Mesodermal cell (in vitro differentiated cells): ENCODE measurements at regions not wholly inside any gene's neighbourhood (a gene's known extent, or its start where the extent isn't known, plus 50 kb on each side); places are given as distances from the start of the nearest gene placed in this dataset.

Experiments used
- H3K27ac ChIP-seq: 2 replicates; pipeline ENCODE4 v1.7.0; 2013; ENCODE audit warnings: mild to moderate bottlenecking, low read depth, low read length, moderate library complexity; ENCODE audit not compliant: severe bottlenecking
- H3K36me3 ChIP-seq: 2 replicates; pipeline ENCODE4 v1.7.1; 2013; ENCODE audit warnings: mild to moderate bottlenecking, low read length, moderate library complexity; ENCODE audit not compliant: control insufficient read depth, insufficient read depth
- H3K4me1 ChIP-seq: one replicate; pipeline ENCODE4 v1.7.1; 2013; ENCODE audit warnings: mild to moderate bottlenecking, low read length; ENCODE audit not compliant: insufficient read depth, control insufficient read depth, poor library complexity, severe bottlenecking
- H3K4me3 ChIP-seq: 2 replicates; pipeline ENCODE4 v1.7.0; 2013; ENCODE audit warnings: low read length, control low read depth, mild to moderate bottlenecking; ENCODE audit not compliant: insufficient read depth, poor library complexity, severe bottlenecking; ENCODE audit errors: extremely low read depth
- H3K9me3 ChIP-seq: 2 replicates; pipeline ENCODE4 v1.7.1; 2013; ENCODE audit warnings: mild to moderate bottlenecking, low read length, moderate library complexity; ENCODE audit not compliant: control insufficient read depth
- WGBS, 2 experiments: methylation state at CpG; one replicate each; pipeline ENCODE4 v1.1.5; 2013; ENCODE audit warnings: missing lambda C conversion rate in 2 of 2; ENCODE audit not compliant: insufficient coverage in 2 of 2; 5-methylcytosine and 5-hydroxymethylcytosine counted together

DNA sequence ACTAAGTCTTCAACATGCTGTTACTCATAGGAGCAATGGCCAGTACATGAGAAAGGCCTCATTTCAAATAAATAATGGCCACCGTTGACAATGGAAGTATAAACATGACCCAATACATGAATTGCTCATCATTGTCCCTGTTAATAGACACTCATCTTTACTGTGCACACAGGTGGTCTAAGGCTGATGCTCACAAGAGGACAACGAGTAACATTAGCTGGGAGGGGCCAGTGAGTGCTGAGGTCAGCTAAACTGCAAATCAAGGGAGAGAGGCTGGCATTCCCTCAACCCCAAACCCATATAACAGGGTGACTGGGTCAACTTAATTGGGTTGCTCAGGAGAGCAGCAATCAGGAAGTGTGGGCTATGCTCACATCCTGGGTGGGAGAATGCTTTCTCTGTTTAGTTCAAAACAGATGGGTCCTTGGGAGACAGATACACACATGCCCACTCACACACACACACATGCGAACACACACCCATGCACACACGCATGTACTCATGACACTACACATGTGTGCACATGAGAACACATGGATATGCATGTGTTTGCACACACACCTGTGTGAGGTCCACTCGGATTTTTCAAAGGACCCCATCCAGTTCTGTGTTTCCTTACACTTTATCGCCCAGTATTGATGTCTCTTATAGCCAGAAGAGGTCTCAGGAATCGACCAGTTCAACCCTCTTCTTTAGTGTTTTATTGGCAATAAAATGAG lies 172.0 kb downstream of the INHBB start:
- Histone ChIP-seq H3K36me3 (no peaks in the 10 kb centered on the region), H3K4me1 (no peaks in the 10 kb centered on the region), H3K9me3 (no peaks in the 10 kb centered on the region), H3K4me3 (no peak overlapping the region), H3K27ac (no peak overlapping the region)
- WGBS, 2 experiments: 86 to 90% methylated on average over 4 of the region's 7 CpGs

DNA sequence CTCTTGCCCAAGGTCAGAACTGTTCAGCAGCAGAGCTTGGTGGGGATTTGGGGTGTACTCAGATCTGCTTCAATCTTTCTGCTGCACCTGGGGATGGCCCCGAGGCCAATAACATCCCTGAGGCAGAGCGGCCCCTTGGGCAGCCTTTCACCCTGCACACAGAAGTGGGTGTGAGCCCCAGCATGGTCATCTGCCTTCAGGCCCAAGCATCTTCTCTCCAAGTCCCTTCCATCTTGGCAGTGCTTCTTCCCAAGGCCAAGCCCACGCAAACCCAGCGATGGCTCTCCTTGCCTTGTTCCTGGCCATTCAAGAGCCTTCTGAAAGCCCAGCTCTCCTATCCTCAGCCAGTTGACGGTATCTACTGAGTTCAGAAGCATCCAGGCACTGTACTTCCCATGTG lies 172.9 kb downstream of the INHBB start:
- H3K4me3 ChIP-seq: no peak overlapping the region
- no peaks in the 10 kb centered on the region for H3K4me1 ChIP-seq
- no peaks in the 10 kb centered on the region for H3K36me3 ChIP-seq
- H3K27ac ChIP-seq: no peak overlapping the region
- 89% methylated on average over 5 of the region's 5 CpGs for WGBS, 2 experiments
- no peaks in the 10 kb centered on the region for H3K9me3 ChIP-seq

GRCh38 chr2:120519469-120519868 lies 173.5 kb downstream of the INHBB start:
- no peaks in the 10 kb centered on the region for H3K9me3 ChIP-seq
- no peak overlapping the region for H3K27ac ChIP-seq
- no peaks in the 10 kb centered on the region for H3K4me1 ChIP-seq
- no peaks in the 10 kb centered on the region for H3K36me3 ChIP-seq
- H3K4me3 ChIP-seq: no peak overlapping the region
- 77 to 94% methylated on average over 5 to 6 of the region's 6 CpGs for WGBS, 2 experiments

GRCh38 chr2:120520454-120520853 lies 174.5 kb downstream of the INHBB start:
- Histone ChIP-seq H3K9me3 (no peaks in the 10 kb centered on the region), H3K36me3 (no peaks in the 10 kb centered on the region), H3K4me1 (no peaks in the 10 kb centered on the region), H3K27ac (no peak overlapping the region), H3K4me3 (no peak overlapping the region)
- 100% methylated on average over 1 to 4 of the region's 5 CpGs for WGBS, 2 experiments

- Histone ChIP-seq H3K4me1 (no peaks in the 10 kb centered on the region), H3K27ac (no peak overlapping the region), H3K9me3 (no peaks in the 10 kb centered on the region), H3K4me3 (no peak overlapping the region), H3K36me3 (no peaks in the 10 kb centered on the region)
- WGBS, 2 experiments: 51 to 62% methylated on average over 11 to 13 of the region's 13 CpGs
Observed at GRCh38 chr2:120520929-120521912, 175.3 kb downstream of the INHBB start.

- no peak overlapping the region for H3K4me3 ChIP-seq
- H3K36me3 ChIP-seq: no peaks in the 10 kb centered on the region
- 83 to 85% methylated on average over 31 to 33 of the region's 33 CpGs for WGBS, 2 experiments
- H3K9me3 ChIP-seq: no peaks in the 10 kb centered on the region
- no peak overlapping the region for H3K27ac ChIP-seq
- H3K4me1 ChIP-seq: no peaks in the 10 kb centered on the region
Observed at GRCh38 chr2:120522151-120522751, 176.3 kb downstream of the INHBB start.

- H3K9me3 ChIP-seq: no peaks in the 10 kb centered on the region
- no peaks in the 10 kb centered on the region for H3K36me3 ChIP-seq
- no peak overlapping the region for H3K4me3 ChIP-seq
- H3K27ac ChIP-seq: no peak overlapping the region
- WGBS, 2 experiments: 91 to 92% methylated on average over 5 of the region's 5 CpGs
- no peaks in the 10 kb centered on the region for H3K4me1 ChIP-seq
Observed at GRCh38 chr2:120523766-120524165, 177.8 kb downstream of the INHBB start.

DNA sequence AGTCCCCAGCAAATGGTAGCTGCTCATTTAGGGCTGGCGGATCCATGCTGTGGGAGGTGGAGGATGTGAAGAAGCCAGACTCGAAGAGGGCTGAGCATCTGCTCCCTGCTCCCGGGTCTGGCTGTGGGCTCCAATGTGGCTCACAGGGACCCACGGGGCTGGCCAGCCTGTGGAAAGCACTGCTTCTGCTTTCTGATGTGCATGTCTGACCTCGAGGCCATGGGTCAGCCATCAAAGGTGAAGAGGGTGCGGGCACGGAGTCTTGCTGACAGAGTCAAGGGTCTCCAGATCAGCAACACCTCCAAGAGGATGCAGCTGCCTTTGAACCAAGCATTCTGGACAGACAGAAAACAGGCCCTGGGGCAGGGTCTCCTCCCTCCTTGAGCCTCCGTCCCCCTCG lies 178.2 kb downstream of the INHBB start:
- Histone ChIP-seq H3K36me3 (no peaks in the 10 kb centered on the region), H3K27ac (no peak overlapping the region), H3K4me3 (no peak overlapping the region), H3K9me3 (no peaks in the 10 kb centered on the region), H3K4me1 (no peaks in the 10 kb centered on the region)
- WGBS, 2 experiments: 84 to 96% methylated on average over 7 to 9 of the region's 9 CpGs

DNA sequence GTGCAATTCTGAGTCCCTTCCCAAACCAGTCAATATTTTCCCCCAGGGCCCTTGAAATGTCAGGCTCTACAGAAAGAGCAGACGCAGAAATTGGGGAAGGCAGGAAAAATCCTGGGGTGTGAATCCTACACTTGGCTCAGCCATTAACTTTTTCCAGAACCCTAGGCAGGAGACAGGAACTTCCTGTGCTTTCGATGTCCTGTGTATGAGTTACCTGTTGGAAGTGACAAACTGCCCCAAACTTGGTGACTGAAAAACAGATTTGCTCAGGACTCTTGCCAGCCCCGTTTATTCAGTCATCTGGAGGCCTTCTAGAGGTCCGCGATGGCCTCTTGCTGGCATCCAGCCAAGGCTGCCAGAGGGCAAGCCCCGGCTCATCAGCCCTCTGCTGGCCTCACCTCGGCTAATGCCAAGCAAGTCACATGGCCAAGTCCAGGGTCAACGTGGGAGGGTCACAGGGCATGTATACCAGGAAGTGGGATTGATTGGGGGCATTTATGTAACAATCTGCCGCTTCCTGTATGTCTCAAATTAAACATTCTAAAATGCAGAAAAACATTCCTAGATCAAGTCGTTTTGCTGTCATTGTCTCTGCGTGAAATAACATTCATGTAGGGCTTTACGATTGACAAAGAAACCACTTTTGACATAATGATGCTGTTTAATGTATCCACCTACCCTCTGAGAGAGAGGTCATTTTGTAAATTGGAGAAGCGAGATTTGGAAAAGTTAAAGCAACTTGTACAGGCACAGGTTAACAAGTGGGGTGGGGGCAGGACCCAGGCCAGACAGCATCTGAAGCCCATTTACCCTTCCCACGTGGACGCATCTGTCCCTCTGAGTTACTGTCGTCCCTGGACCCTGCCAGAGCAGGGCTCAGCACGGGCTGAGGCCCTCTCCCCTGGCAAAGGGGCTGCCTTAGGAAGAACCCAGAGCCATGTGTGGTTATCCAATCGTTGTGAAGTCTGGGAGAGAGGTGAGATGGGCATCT lies 179.4 kb downstream of the INHBB start:
- Histone ChIP-seq H3K36me3 (no peaks in the 10 kb centered on the region), H3K4me3 (no peak overlapping the region), H3K9me3 (no peaks in the 10 kb centered on the region), H3K4me1 (no peaks in the 10 kb centered on the region), H3K27ac (no peak overlapping the region)
- WGBS, 2 experiments: 83 to 88% methylated on average over 11 to 13 of the region's 18 CpGs

DNA sequence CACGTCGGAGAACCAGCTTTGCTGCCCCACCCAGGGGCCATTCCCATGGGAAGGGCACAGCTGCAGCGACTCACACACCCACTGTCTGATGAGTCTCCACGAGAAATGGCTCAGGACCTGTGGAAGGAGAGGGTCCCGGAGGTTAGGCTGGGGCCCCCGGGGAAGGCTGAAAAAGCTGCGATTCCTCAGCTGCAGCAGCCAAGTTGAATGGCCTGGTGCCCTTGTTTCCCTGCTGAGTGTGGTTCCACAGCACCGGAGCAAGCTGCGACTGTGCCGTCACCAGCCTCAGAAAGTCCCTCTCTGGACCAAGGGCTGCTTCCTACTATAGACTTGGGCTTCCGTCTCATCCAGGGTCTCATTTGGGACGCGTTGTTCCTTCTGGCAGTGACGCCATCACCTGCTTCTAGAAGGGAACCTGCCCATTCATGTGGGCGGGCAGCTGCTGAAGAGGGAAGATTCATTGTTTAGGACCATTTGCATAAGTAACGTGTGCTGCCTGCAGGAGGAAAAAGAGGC lies 180.2 kb downstream of the INHBB start:
- no peak overlapping the region for H3K27ac ChIP-seq
- 56 to 64% methylated on average over 15 of the region's 16 CpGs for WGBS, 2 experiments
- no peaks in the 10 kb centered on the region for H3K36me3 ChIP-seq
- no peak overlapping the region for H3K4me3 ChIP-seq
- no peaks in the 10 kb centered on the region for H3K4me1 ChIP-seq
- H3K9me3 ChIP-seq: no peaks in the 10 kb centered on the region
